ENCODE measurements at regions not wholly inside any gene's neighbourhood (a gene's known extent, or its start where the extent isn't known, plus 50 kb on each side); places are given as distances from the start of the nearest gene placed in this dataset.
A peak's percentile ranks its signal among the peaks of the same experiment; 100 is the strongest.

GRCh38 chr3:80836395-80836794 is 925.0 kb downstream of the GBE1 start:
- H3K27ac ChIP-seq = no peak overlapping the region
- TF ChIP-seq ZFX (IDR thresholded peaks at IDR 0.05; ENCODE audit: borderline replicate concordance) (no peak), CTCF (IDR thresholded peaks at IDR 0.05) (no peak)

- no peak overlapping the region for H3K27ac ChIP-seq
- TF ChIP-seq ZFX (IDR thresholded peaks at IDR 0.05; ENCODE audit: borderline replicate concordance) (no peak), CTCF (IDR thresholded peaks at IDR 0.05) (no peak)
These were observed 953.9 kb downstream of the GBE1 start for GRCh38 chr3:80807577-80807976.

GRCh38 chr3:80806673-80807072 is 954.8 kb downstream of the GBE1 start:
- TF ChIP-seq ZFX (IDR thresholded peaks at IDR 0.05; ENCODE audit: borderline replicate concordance) = no peak
- no peak for TF ChIP-seq CTCF (IDR thresholded peaks at IDR 0.05)
- no peak overlapping the region for H3K27ac ChIP-seq

GRCh38 chr3:80788914-80789313 is 972.5 kb downstream of the GBE1 start:
- H3K27ac ChIP-seq = no peak overlapping the region
- TF ChIP-seq ZFX (IDR thresholded peaks at IDR 0.05; ENCODE audit: borderline replicate concordance) (no peak), CTCF (IDR thresholded peaks at IDR 0.05) (no peak)

- TF ChIP-seq CTCF (IDR thresholded peaks at IDR 0.05) = no peak
- TF ChIP-seq ZFX (IDR thresholded peaks at IDR 0.05; ENCODE audit: borderline replicate concordance) = no peak
- no peak overlapping the region for H3K27ac ChIP-seq
These were observed 975.6 kb downstream of the GBE1 start for GRCh38 chr3:80785875-80786274.

GRCh38 chr3:80785475-80785874 is 976.0 kb downstream of the GBE1 start:
- no peak overlapping the region for H3K27ac ChIP-seq
- TF ChIP-seq ZFX (IDR thresholded peaks at IDR 0.05; ENCODE audit: borderline replicate concordance) = no peak
- TF ChIP-seq CTCF (IDR thresholded peaks at IDR 0.05) = peak; percentile 55

GRCh38 chr3:80771085-80771484 is 990.4 kb downstream of the GBE1 start:
- no peak for TF ChIP-seq ZFX (IDR thresholded peaks at IDR 0.05; ENCODE audit: borderline replicate concordance)
- TF ChIP-seq CTCF (IDR thresholded peaks at IDR 0.05) = no peak
- no peak overlapping the region for H3K27ac ChIP-seq

Measured in 22Rv1 (cell line).